ENCODE measurements at regions not wholly inside any gene's neighbourhood (a gene's known extent, or its start where the extent isn't known, plus 50 kb on each side); places are given as distances from the start of the nearest gene placed in this dataset.
"Not testable (repeated sequence)": the region's sequence is repeated elsewhere in the genome, so short reads cannot be mapped to it uniquely, and the experiment has no call there.

GRCh38 chr2:183803596-183803995 lies 679.4 kb downstream of the NUP35 start:
- no peak for DNase-seq (ENCODE audit: low read depth)

GRCh38 chr2:183807870-183808269 lies 683.6 kb downstream of the NUP35 start:
- DNase-seq (ENCODE audit: low read depth), result no peak

- no peak for DNase-seq (ENCODE audit: low read depth)
These were observed 685.2 kb downstream of the NUP35 start for GRCh38 chr2:183809404-183809803.

- DNase-seq (ENCODE audit: low read depth), result no peak
These were observed 687.0 kb downstream of the NUP35 start for GRCh38 chr2:183811281-183811680.

- no peak for DNase-seq (ENCODE audit: low read depth)
These were observed 687.8 kb downstream of the NUP35 start for GRCh38 chr2:183812091-183812490.

GRCh38 chr2:183825710-183826109 lies 701.5 kb downstream of the NUP35 start:
- no peak for DNase-seq (ENCODE audit: low read depth)

GRCh38 chr2:183829931-183830330 lies 705.7 kb downstream of the NUP35 start:
- no peak for DNase-seq (ENCODE audit: low read depth)

- DNase-seq (ENCODE audit: low read depth), result no peak
These were observed 712.9 kb downstream of the NUP35 start for GRCh38 chr2:183837157-183837556.

GRCh38 chr2:183838295-183838694 lies 714.1 kb downstream of the NUP35 start:
- DNase-seq (ENCODE audit: low read depth), result no peak

GRCh38 chr2:183840061-183840584 lies 715.9 kb downstream of the NUP35 start:
- no peak for DNase-seq (ENCODE audit: low read depth)

GRCh38 chr2:183849826-183850225 lies 725.6 kb downstream of the NUP35 start:
- DNase-seq (ENCODE audit: low read depth), result not testable (repeated sequence)

GRCh38 chr2:183859129-183859528 lies 734.9 kb downstream of the NUP35 start:
- DNase-seq (ENCODE audit: low read depth), result no peak

- DNase-seq (ENCODE audit: low read depth), result no peak
These were observed 731.7 kb upstream of the ZNF804A start for GRCh38 chr2:183866666-183867065.

- no peak for DNase-seq (ENCODE audit: low read depth)
These were observed 731.1 kb upstream of the ZNF804A start for GRCh38 chr2:183867206-183867605.

- DNase-seq (ENCODE audit: low read depth), result no peak
These were observed 730.2 kb upstream of the ZNF804A start for GRCh38 chr2:183868153-183868552.

GRCh38 chr2:183868707-183869106 lies 729.6 kb upstream of the ZNF804A start:
- DNase-seq (ENCODE audit: low read depth), result no peak

GRCh38 chr2:183872131-183872530 lies 726.2 kb upstream of the ZNF804A start:
- no peak for DNase-seq (ENCODE audit: low read depth)

- no peak for DNase-seq (ENCODE audit: low read depth)
These were observed 716.4 kb upstream of the ZNF804A start for GRCh38 chr2:183881978-183882377.

- DNase-seq (ENCODE audit: low read depth), result no peak
These were observed 705.9 kb upstream of the ZNF804A start for GRCh38 chr2:183892315-183892941.

- DNase-seq (ENCODE audit: low read depth), result no peak
These were observed 699.7 kb upstream of the ZNF804A start for GRCh38 chr2:183898641-183899040.

- DNase-seq (ENCODE audit: low read depth), result no peak
These were observed 696.4 kb upstream of the ZNF804A start for GRCh38 chr2:183901931-183902330.

- no peak for DNase-seq (ENCODE audit: low read depth)
These were observed 695.3 kb upstream of the ZNF804A start for GRCh38 chr2:183903026-183903425.

GRCh38 chr2:183916041-183916440 lies 682.3 kb upstream of the ZNF804A start:
- DNase-seq (ENCODE audit: low read depth), result not testable (repeated sequence)

GRCh38 chr2:183919167-183919566 lies 679.2 kb upstream of the ZNF804A start:
- no peak for DNase-seq (ENCODE audit: low read depth)

Measured in fibroblast of gingiva (primary cell).